TTC549 (cell line): ENCODE measurements at regions not wholly inside any gene's neighbourhood (a gene's known extent, or its start where the extent isn't known, plus 50 kb on each side); places are given as distances from the start of the nearest gene placed in this dataset.

Experiments used
- FAIRE-seq: peaks from 2 replicates; lab custom pipeline; 2012; peaks lifted over from hg19 to GRCh38; lab: Jason Lieb, UNC

DNA sequence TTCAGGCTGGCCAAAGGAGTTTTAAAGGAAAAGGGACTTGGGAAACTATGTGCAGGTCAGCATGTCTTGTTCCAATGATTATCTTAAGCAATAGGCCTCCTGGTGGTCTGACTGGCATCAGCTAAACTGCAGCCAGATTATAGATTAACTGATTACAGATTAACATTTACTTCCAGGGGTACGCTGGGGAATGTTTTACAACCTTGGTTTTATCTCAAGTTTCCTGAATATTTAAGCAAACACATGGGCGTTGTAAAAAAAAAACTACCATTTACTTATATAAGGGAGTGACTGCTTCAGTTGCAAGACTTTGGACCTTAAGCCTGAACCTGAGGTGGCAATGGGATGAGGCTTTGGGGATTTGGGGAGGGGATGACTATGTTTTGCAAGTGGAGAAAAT, 600.6 kb upstream of the B3GALT2 start:
- no peak for FAIRE-seq

DNA sequence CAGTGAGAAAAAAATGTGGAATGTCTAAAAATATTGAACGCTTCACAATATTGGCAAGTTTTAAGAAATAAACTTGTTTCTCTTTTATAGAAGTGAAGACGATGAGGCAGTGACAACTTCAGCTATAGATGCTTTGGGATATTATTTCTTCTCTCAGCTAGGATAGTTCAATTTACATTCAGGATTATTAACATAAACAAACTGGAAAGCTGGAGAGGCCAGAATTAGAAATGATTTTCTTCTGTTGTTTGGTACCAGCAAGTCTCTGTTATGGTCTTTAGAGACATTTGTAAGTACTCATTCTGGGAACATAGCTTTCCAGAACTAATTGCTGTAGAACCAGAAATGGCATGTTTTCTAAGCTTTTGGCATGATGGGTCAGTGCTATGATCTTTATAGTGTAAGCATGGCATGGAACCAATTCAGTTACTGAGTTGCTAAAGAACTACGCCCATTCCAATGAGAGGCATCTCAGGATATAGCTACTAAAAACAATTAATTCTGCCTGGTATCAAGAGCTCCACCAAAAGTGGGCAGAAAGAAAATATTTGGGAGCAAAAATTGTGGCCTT, 599.5 kb upstream of the B3GALT2 start:
- FAIRE-seq = no peak

DNA sequence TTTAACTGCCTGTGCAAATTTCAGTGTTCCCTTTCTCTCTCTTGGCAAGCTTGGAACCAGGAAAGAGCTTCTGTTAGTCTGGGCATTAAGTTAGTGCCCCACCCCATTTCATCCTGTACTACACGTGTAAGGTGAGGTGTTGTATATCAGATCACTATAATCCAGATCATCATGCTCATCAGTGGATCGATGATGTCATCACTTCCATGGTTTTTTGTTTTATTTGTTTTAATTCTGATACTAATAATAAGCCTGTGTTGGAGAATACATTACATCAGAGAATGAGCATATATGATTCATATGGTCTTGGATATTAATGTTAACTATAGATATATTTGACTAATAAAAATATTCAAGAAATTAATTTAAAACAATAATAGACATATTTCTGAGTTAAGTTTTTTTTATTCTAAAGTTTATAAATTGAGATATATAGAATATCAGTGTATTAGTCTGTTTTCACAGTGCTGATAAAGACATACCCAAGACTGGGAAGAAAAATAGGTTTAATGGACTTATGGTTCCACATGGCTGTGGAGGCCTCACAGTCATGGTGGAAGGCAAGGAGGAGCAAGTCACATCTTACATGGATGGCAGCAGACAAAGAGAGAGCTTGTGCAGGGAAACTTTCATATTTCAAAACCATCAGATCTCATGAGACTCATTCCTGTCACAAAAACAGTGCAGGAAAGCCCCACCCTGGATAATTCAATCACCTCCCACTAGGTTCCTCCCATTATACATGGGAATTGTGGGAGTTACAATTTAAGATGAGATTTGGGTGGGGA, 588.3 kb upstream of the B3GALT2 start:
- FAIRE-seq = peak; percentile 80

DNA sequence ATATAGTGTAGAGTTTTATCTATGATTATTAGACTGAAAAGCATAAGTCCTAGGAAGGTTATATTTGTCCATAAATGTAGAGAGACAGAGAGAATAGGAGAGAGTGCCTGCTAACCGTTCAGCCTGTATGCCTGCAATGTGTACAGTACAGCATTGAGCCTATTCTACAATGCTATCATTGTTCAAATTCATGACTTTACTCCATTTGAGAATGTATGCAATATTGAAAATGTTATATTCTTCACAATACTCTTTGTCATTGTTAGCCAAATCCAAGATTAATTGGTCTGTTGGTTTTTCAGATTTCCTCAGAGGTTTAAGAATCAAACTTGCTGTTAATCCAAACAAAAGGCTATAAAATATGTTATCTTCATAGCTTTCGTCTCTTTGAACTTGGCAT, 585.2 kb upstream of the B3GALT2 start:
- FAIRE-seq = no peak

DNA sequence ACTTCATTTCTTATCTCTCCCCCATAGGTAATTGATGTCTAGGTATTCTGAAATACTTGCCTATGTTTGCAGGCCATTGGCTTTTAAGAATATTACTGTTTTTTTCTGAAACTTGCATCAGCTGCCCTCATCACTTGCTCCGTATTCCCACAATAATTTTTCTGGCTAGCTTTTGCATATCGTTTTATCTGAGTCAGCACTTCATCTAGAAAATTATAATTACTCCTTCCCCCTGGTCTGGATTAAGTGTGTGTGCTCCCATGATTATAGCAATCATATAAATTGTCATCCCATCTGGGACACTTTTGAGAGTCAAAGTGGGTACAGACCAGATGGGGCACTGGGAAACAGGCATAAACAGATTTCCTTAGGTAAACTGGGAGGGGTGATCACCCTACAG, 583.2 kb upstream of the B3GALT2 start:
- FAIRE-seq = no peak

DNA sequence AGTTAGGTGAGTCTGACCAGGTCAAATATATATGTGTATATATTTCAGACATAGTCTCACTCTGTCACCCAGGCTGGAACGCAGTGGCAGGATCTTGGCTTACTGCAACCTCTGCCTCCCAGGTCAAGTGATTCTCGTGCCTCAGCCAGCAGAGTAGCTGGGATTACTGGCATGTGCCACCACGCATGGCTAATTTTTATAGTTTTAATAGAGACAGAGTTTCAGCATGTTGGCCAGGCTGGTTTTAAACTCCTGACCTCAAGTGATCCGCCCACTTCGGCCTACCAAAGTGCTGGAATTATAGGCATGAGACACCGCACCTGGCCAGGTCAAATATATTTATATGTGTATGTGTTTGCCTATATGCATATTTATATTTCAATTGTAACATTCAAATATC, 581.5 kb upstream of the B3GALT2 start:
- FAIRE-seq = no peak

DNA sequence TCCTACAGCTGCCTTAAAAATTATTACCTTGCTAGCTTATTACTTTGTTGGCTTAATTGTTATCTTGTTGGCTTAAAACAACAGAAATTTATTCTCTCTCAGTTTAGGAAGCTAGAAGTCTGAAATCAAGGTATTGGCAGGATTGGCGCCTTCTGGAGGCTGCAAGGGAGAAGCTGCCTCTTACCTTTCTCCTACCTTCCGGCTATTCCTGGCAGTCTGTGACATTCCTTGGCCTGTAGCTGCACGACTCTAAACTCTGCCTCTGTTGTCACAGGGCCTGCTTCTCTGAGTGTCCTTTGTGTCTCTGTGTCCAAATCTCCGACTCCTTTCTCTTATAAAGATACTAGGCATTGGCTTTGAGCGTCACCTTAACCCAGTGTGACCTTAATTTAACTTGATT, 579.9 kb upstream of the B3GALT2 start:
- FAIRE-seq = no peak

DNA sequence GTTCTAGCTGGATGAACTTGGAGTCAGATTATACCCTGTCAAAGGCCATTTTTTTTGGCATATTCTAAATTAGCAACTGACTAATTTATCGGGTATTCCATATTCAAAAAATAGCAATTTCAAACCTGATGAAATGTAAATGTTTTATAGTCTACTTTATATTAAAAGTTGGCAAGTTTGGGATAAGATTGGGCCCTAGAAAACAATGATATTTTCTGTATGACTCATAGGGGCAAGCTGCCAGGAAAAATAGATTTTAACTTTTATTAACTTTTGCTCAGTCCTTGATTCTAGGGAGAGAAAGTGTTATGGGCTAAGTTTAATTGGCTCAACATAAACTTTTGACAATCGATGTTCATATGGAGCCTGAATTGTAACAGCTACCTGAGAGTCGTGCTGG, 576.9 kb upstream of the B3GALT2 start:
- FAIRE-seq = no peak

DNA sequence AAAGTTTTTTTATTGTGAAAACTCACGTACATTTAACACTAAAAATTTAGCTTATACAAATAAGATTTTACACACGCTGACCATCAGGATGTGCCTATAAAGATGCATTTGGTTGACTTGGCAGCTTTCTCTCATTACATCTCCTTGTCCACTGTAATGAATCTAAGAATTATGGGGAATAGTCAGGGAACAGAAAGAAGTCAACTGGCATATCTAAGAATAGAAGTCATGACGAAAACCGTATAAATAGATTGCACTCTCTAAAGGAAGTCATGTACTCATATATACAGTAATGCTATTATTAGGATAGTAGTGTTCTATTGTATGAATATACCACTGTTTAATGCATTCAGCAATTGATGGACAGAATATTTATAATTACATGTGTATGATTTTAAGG, 575.8 kb upstream of the B3GALT2 start:
- peak; percentile 56 for FAIRE-seq

DNA sequence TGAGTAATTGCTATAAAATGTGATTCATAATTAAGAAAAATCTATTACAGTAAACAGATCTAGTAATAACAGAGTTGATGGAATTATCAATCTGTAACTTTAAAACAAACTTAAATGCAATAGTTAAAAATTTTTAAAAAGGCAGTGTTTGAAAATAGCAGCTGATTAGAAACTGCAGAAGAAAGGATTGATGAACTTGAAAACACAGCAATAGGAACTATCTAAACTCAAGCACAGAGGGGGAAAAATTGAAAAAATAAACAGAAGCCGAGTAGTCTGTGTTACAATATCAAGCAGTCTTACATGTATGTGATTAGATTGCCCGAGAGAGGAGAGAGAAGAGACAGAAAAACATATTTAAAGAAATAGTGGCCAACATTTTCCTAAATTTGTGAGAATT, 569.0 kb upstream of the B3GALT2 start:
- FAIRE-seq = no peak

DNA sequence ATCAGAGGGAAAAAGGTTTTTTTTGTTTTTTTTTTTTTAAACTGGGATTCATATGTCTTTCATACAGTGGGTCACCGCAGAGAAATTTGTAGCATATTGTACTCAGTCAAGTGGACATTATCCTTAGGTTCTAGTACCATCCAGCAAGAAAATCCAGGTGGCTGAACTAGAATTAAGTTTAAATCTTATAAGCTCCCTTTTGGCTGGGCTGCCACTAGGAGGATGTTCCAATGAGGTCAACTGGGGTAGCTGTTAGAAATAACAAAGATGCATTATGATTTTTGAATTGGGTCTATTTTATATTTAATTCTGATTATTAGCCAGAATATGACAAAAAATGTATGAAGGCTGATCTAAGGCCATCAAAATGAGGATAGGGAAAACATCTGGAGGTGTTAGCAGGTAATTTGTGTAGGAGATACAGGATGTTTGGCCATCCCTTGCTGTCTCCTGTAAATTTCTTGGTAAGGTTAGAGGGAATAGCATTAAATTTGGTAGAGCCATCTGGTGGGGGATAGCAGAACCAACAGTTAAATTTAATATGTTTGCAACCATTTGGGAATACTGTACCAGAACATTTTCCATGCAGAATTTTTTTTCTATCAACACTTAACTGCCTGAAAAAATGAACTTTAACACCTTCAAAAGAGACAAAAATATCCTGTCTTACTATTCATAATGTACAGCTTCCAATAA, 568.5 kb upstream of the B3GALT2 start:
- no peak for FAIRE-seq

DNA sequence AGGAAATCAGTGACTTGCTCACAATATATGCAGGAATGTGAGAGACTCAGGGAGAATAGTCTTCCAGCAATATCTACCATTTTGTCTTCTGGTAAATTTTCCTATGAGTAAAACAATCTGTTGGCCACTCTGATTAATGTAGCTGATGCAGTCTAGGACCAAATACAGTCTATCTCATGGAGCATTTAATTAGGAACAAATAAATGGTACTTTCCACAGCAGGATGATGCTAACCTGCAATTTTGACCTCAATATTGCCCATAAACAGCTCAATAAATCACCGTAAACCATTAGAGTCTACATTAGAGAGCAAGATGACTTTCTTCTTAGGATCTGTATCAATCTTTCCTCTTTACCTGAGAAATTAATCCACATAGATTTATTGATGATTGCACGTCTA, 567.7 kb upstream of the B3GALT2 start:
- FAIRE-seq = no peak

DNA sequence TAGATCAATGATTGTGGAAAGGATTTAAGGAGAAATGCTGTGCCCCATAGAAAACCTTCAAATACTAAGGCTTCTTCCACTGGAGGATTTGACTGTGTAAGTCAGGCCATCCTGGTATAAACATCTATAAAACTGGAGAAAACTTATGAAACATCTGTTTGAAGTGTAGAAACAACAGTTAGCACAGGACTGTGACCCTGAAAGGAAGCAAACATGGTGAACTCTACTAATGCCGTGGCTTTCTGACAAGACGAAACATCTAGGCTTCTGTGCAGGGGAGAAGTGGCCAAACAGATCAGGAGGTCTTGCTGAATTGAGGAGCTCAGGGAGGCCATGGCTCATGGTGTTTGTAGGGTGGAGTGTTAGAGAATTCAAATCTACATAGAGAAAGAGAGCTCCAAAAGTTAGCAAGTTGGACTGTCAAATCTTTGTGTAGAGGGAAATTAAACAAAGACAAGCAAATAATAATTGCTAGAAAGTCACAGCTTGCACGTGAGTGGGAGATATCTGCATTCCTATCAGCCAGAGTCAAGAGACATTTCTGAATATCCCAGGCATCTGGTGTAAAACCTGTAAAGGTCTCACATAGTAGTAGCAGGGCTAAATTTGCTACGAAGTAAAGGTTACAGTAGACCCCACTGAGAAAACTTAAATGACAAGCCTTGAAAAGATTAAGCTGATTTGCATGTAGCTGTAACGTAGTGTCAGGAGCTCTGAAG, 566.8 kb upstream of the B3GALT2 start:
- no peak for FAIRE-seq

DNA sequence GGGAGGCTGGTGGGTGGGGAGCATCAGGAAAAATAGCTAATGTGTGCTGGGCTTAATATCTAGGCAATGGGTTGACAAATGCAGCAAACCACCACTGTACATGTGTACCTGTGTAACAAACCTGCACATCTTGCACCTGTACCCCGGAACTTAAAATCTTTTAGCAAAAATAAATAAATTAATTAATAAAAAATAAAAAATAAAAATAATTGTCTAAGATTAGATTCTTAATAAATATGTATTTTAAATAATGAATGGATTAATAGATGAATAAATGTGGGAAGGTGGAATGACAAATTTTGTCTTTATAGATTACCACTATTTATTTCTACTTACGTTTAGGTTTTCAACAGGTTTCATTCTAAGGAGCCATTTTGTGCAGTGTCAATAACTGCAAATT, 563.5 kb upstream of the B3GALT2 start:
- peak; percentile 23 for FAIRE-seq

DNA sequence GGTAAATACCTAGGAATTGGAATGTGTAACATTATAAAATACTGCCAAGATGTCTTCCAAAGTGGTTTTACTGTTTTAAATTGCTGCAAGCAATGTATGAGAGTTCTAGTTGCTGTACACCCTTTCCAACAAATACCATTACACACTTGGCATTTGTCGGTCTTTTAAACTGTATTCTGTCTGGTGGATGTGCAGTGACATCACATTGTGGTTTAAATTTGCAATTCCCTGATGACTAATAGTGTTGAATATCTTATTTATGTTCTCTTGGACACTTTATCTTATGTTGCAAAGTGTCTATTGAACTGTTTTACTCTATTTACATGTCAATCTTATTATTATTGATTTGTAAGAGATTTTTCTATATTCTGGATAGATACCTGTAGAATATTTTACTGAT, 561.2 kb upstream of the B3GALT2 start:
- FAIRE-seq = no peak

DNA sequence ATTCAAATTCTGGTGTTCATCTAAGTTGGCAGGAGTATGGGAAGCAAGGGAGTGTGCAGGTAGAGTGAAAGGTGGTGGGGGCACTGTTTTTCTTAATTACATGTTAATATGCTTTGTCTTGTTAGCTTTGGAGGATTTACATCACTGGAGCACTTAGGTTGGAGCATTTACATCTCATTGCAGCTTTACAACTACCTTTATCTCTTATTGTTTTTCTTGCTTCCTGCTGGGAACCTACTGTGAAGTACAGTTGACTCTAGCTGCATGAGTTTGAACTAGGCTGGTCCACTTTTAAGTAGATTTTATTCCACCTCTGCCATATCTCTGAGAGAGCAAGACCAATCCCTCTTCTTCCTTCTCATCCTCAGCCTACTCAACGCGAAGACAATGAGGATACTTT, 554.8 kb upstream of the B3GALT2 start:
- no peak for FAIRE-seq

DNA sequence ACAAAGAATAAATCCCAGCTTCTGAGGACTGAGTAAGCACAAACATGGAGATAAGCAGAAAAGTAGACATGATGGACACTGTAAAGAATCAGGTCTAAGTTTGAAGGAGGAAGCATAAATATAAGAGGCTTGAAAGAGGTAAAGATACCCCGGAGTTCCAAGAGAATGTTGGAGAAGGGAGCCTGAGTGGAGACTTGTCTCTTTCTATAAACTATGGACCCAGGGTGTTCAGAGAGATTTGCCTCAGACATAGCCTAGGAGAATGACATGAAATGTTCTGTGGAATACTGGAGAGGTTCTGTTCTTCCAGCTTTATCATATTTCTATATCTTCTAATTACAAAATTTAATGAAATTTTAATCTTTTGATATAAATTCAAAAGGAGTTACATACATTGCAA, 554.3 kb upstream of the B3GALT2 start:
- FAIRE-seq = no peak

DNA sequence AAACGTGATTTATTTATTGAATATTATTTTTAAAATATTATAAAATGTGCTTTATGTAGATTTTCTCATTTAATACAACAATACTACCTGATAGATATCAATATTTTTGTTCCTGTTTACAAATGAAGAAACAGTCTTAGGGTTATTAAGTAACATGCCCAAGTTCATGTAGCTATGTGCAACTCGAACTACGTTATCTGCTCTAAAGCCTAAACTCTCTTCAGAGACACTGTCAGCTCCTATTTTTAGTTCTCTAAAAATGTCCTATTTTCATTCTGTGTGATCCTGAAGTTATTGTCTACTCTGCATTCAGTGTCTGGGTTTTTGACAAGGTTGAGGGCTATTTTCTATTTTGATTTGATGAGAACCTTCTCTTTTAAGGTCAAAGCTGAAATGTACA, 550.1 kb upstream of the B3GALT2 start:
- FAIRE-seq = peak; percentile 74

DNA sequence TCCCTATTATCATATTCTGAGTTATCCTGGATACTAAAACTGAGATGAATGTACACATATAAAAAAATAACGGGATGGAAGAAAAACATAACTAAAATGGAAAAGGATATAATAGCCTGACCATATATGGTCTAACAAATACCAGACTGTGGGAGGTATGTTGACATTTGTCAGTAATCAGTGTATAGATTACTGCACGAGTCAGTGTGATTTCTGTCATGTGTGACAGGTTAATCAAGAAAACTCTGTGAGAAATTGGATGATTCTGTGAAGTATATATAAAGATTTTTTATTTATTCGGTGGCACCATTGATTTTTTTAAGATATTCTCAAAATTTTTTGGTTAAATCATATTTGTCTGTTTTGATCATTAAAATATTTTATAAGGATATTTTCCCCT, 547.3 kb upstream of the B3GALT2 start:
- no peak for FAIRE-seq

DNA sequence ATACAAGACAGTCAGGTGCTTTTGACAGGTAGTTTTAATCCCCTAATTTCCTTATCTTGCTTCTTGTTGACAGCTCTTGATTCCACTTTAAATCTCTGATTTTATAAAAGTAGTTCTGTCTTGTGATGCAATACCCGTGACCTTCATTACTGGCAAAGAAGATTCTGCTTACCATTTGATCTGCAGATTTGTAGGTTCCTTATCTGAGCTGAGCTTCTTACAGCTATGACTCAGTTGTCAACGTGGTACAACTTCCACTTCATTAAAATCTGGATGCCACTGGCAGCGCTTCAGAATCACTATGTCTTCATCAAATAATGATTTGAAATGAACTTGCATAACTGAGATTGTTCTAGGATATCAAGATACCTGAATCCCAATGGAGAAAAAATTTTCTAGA, 543.6 kb upstream of the B3GALT2 start:
- FAIRE-seq = no peak

DNA sequence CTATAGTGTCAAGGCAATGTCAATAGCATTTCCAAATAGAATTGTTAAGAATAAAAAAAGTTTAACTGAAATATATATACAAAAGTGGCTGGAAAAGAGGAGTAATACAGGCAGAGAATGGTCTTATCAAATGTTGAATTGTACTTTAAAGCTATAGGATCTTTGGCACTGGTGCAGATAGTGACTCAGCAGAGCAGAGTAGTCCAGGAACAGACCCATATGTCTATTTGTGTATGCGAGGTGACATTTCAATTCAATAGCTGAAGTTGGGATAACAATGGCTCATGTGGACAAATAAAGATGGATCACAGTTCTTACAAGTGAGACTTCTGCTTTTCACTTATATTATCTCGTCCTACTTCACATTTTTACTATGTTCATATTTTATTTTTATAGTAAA, 543.0 kb upstream of the B3GALT2 start:
- FAIRE-seq = no peak

DNA sequence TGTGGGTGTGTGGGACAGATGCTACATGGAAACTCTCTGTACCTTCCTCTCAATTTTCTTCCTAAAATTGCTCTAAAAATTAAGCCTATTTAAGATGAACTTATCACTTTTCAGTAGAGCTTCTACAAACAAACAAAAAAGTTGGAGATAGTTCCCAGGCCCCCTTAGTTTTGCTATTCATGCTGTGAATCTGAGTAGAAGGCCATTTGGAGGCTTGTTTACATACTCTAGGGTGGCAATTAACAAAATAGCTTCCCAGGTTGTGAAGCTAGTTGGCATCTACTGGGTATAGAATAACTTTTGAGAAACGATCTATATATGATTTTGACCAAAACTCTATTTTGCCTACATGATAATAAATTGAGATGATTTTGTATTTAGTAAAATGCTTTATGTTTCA, 541.4 kb upstream of the B3GALT2 start:
- no peak for FAIRE-seq

DNA sequence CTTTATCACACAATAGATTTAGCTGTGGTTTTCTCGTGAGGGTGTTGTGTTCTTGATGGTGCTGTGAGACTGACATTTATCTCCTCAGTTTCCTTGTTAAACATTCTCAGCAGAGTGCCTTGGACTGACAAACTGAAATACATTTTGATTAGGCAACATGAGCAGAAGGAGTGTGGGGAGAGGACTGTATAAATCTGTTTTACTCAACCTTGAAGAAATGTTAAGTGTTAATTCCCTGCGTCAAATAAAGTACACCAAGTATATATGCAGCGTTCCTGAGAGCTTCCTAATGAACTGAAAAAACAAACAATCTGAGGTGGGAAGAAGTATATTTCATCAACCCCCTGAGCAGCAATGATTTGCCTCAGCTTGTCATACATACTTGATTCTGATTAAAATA, 540.3 kb upstream of the B3GALT2 start:
- FAIRE-seq = no peak
